Esophagus muscularis mucosa (tissue), 4 donors: ENCODE measurements at regions not wholly inside any gene's neighbourhood (a gene's known extent, or its start where the extent isn't known, plus 50 kb on each side); places are given as distances from the start of the nearest gene placed in this dataset.
"Not testable (repeated sequence)": the region's sequence is repeated elsewhere in the genome, so short reads cannot be mapped to it uniquely, and the experiment has no call there.

ENCODE experiments used
- DNase-seq: peaks from one replicate; pipeline ENCODE4 v3.0.0-alpha.2; 2017; ENCODE audit errors: extremely low spot score
- H3K27ac ChIP-seq, 4 donors: fragments of 200-600 bp; sonication (generic); replicated peaks in 1 of 4; 1 replicate in 3 of 4; 2 replicates in 1 of 4; pipeline ENCODE4 v1.5.1; 2016 to 2019; ENCODE audit warnings: mild to moderate bottlenecking in 1 of 4
- H3K27me3 ChIP-seq, 4 donors: fragments of 200-600 bp; sonication (generic); one replicate each; pipeline versions ENCODE4 v1.5.1 to v1.6.0; 2016 to 2019
- H3K36me3 ChIP-seq, 4 donors: fragments of 200-600 bp; sonication (generic); one replicate each; pipeline ENCODE4 v1.5.1; 2016 to 2019
- H3K4me1 ChIP-seq, 4 donors: fragments of 200-600 bp; sonication (generic); one replicate each; pipeline ENCODE4 v1.5.1; 2016 to 2019
- H3K4me3 ChIP-seq, 4 donors: fragments of 200-600 bp; sonication (generic); 1 replicate in 2 of 4; 2 replicates in 2 of 4; pipeline ENCODE4 v1.5.1; 2016 to 2019; ENCODE audit warnings: mild to moderate bottlenecking in 4 of 4, moderate library complexity in 1 of 4
- H3K9me3 ChIP-seq, 4 donors: fragments of 200-600 bp; sonication (generic); 1 replicate in 3 of 4; 2 replicates in 1 of 4; pipeline ENCODE4 v1.5.1; 2016 to 2019
- EP300 ChIP-seq: sonication (generic); formaldehyde crosslinking; IDR thresholded peaks from one replicate; pipeline ENCODE4 v1.6.1; 2017; ENCODE audit warnings: antibody characterized with exemption
- POLR2A ChIP-seq: fragments of 450-650 bp; IDR thresholded peaks from one replicate; pipeline ENCODE4 v1.6.1; 2017; ENCODE audit warnings: antibody characterized with exemption, moderate library complexity, mild to moderate bottlenecking, low read depth
- POLR2AphosphoS5 ChIP-seq, 2 donors: sonication (generic); formaldehyde crosslinking; IDR thresholded peaks; one replicate each; pipeline ENCODE4 v1.6.1; 2017; ENCODE audit warnings: antibody characterized with exemption in 2 of 2
- WGBS: methylation state at CpG from one replicate; pipeline ENCODE4 v1.1.5; 2018; 5-methylcytosine and 5-hydroxymethylcytosine counted together
- intact Hi-C: fragments of 100-400 bp; cut with DNase I; formaldehyde crosslinking; loops from one replicate; pipeline ENCODE4 v1.15.1; 2023
- TF ChIP-seq, protein P1 (sequence below), 3 experiments: fragments of 200-600 bp in 2 of 3; fragments of 450-650 bp in 1 of 3; sonication (generic) in 2 of 3; IDR thresholded peaks; one replicate each; pipeline ENCODE4 v1.5.1; 2017 to 2019; ENCODE audit warnings: antibody characterized with exemption in 3 of 3, mild to moderate bottlenecking in 2 of 3, moderate library complexity in 1 of 3

DNA sequence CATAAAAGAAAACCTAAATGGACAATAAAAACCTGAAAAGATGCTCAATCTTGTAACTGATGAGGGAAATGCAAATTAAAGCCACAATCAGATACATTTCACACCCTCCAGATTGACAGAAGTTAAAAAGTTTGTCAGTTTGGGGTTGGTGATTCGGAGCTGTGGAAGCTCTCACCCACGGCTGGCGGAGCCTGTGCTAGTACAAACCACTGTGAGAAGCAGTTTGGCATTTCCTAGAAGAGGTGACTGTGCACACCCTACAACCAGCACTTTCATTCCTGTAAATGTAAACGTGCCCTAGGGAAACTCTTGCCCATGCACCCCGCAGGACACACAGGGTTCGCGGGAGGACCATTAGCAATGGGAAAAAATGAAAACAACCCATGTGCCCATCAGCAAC is 114.1 kb downstream of the BMS1 start:
- H3K4me1 ChIP-seq, result no peaks in the 10 kb centered on the region
- no peaks in the 10 kb centered on the region for H3K36me3 ChIP-seq
- TF ChIP-seq, protein P1, sequence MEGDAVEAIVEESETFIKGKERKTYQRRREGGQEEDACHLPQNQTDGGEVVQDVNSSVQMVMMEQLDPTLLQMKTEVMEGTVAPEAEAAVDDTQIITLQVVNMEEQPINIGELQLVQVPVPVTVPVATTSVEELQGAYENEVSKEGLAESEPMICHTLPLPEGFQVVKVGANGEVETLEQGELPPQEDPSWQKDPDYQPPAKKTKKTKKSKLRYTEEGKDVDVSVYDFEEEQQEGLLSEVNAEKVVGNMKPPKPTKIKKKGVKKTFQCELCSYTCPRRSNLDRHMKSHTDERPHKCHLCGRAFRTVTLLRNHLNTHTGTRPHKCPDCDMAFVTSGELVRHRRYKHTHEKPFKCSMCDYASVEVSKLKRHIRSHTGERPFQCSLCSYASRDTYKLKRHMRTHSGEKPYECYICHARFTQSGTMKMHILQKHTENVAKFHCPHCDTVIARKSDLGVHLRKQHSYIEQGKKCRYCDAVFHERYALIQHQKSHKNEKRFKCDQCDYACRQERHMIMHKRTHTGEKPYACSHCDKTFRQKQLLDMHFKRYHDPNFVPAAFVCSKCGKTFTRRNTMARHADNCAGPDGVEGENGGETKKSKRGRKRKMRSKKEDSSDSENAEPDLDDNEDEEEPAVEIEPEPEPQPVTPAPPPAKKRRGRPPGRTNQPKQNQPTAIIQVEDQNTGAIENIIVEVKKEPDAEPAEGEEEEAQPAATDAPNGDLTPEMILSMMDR (IDR thresholded peaks at IDR 0.05), result no peak
- TF ChIP-seq POLR2A, result no peak
- WGBS, result 59% methylated on average over 7 of the region's 7 CpGs
- H3K27me3 ChIP-seq, result peaks cover 0 to 47% (median 13%) of the 10 kb centered on the region in 4 donors
- no peak overlapping the region for H3K27ac ChIP-seq
- peaks cover 0 to 13% (median 5%) of the 10 kb centered on the region in 4 donors for H3K9me3 ChIP-seq
- no peak for DNase-seq
- intact Hi-C loops, result no loop called here
- H3K4me3 ChIP-seq, result no peak overlapping the region

GRCh38 chr10:42898037-42898960 is 115.7 kb downstream of the BMS1 start:
- intact Hi-C loops, result no loop called here
- Histone ChIP-seq H3K9me3 (peaks cover 0 to 28% (median 18%) of the 10 kb centered on the region in 4 donors), H3K27ac (no peak overlapping the region), H3K4me3 (no peak overlapping the region), H3K36me3 (peaks cover 0 to 2% (median 0%) of the 10 kb centered on the region in 4 donors), H3K27me3 (peaks cover 0 to 47% (median 13%) of the 10 kb centered on the region in 4 donors), H3K4me1 (no peaks in the 10 kb centered on the region)
- TF ChIP-seq POLR2AphosphoS5 (IDR thresholded peaks at IDR 0.05) (no peak), POLR2A (no peak)
- TF ChIP-seq, protein P1 (IDR thresholded peaks at IDR 0.05), result no peak
- 35% methylated on average over 23 of the region's 83 CpGs for WGBS
- no peak for DNase-seq

DNA sequence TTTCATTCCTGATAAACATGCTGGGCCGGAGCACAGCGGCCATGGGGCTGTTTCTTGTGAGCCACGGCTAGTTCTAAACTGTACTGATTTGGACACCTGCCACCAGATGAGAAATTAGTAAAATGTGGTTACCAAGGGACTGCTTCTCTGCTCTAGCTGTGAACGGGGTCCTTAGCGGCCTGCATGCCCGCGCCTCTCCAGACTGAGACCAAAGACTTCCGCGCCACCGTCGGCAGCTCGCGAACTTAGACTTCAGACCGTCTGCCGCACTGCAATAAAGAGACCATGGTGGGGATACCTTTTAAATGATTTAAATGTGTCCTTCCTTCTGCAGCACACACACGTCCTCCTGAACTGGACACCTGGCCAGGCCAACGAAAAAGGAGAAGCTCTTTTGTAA is 116.4 kb downstream of the BMS1 start:
- Histone ChIP-seq H3K9me3 (peaks cover 0 to 34% (median 21%) of the 10 kb centered on the region in 4 donors), H3K4me1 (no peaks in the 10 kb centered on the region), H3K27me3 (peaks cover 0 to 47% (median 13%) of the 10 kb centered on the region in 4 donors), H3K4me3 (no peak overlapping the region), H3K36me3 (peaks cover 0 to 2% (median 0%) of the 10 kb centered on the region in 4 donors), H3K27ac (no peak overlapping the region)
- no peak for DNase-seq
- TF ChIP-seq POLR2A (no peak), POLR2AphosphoS5 (IDR thresholded peaks at IDR 0.05) (no peak), EP300 (no peak)
- TF ChIP-seq, protein P1 (IDR thresholded peaks at IDR 0.05), result no peak
- WGBS, result 91% methylated on average over 15 of the region's 17 CpGs
- intact Hi-C loops, result no loop called here

- intact Hi-C loops, result not testable (repeated sequence)
These were observed 117.8 kb downstream of the BMS1 start for GRCh38 chr10:42900346-42900745.

GRCh38 chr10:42911359-42911758 is 128.8 kb downstream of the BMS1 start:
- intact Hi-C loops, result no loop called here
- WGBS, result 89% methylated on average over 2 of the region's 2 CpGs
- no peaks in the 10 kb centered on the region for H3K36me3 ChIP-seq
- no peak overlapping the region for H3K4me3 ChIP-seq
- no peak for DNase-seq
- peaks cover 0 to 39% (median 32%) of the 10 kb centered on the region in 4 donors for H3K9me3 ChIP-seq
- H3K27ac ChIP-seq, result no peak overlapping the region
- no peaks in the 10 kb centered on the region for H3K27me3 ChIP-seq
- TF ChIP-seq EP300, result no peak
- no peak for TF ChIP-seq POLR2A
- no peak for TF ChIP-seq POLR2AphosphoS5 (IDR thresholded peaks at IDR 0.05)
- TF ChIP-seq, protein P1 (IDR thresholded peaks at IDR 0.05), result no peak
- no peaks in the 10 kb centered on the region for H3K4me1 ChIP-seq

More at GRCh38 chr10:42900346-42900745, 117.8 kb downstream of the BMS1 start:
- Histone ChIP-seq H3K9me3 (peaks cover 0 to 36% (median 23%) of the 10 kb centered on the region in 4 donors), H3K27me3 (peaks cover 0 to 40% (median 13%) of the 10 kb centered on the region in 4 donors)
- 85% methylated on average over 18 of the region's 24 CpGs for WGBS
- DNase-seq, H3K4me3 ChIP-seq, H3K36me3 ChIP-seq, H3K27ac ChIP-seq, H3K4me1 ChIP-seq: not testable (repeated sequence)
